Adrenal gland (tissue), 9 donors: ENCODE measurements at regions not wholly inside any gene's neighbourhood (a gene's known extent, or its start where the extent isn't known, plus 50 kb on each side); places are given as distances from the start of the nearest gene placed in this dataset.

ENCODE experiments used
- DNase-seq, 7 donors: peaks; one replicate each; pipeline ENCODE4 v3.0.0-alpha.2; 2019 to 2020
- H3K27ac ChIP-seq, 5 donors: fragments of 200-600 bp; sonication (generic) in 4 of 5; 1 replicate in 3 of 5; 2 replicates in 2 of 5; pipeline versions ENCODE4 v1.5.1 to v1.8.0; 2016 to 2020; ENCODE audit warnings: mild to moderate bottlenecking in 1 of 5
- H3K27me3 ChIP-seq: fragments of 200-600 bp; 2 replicates; pipeline ENCODE4 v1.8.0; 2021
- H3K36me3 ChIP-seq, 2 donors: fragments of 200-600 bp; replicated peaks in 1 of 2; 1 replicate in 1 of 2; 2 replicates in 1 of 2; pipeline versions ENCODE4 v1.5.1 to v1.8.0; 2018 to 2022
- H3K4me1 ChIP-seq, 2 donors: fragments of 200-600 bp; replicated peaks in 1 of 2; 1 replicate in 1 of 2; 2 replicates in 1 of 2; pipeline versions ENCODE4 v1.5.1 to v1.8.0; 2018 to 2021
- H3K4me3 ChIP-seq, 4 donors: fragments of 200-600 bp; sonication (generic) in 3 of 4; one replicate each; pipeline ENCODE4 v1.5.1; 2016 to 2018
- H3K9me3 ChIP-seq, 3 donors: fragments of 200-600 bp; sonication (generic) in 1 of 3; replicated peaks in 1 of 3; 1 replicate in 2 of 3; 2 replicates in 1 of 3; pipeline versions ENCODE4 v1.5.1 to v1.8.0; 2016 to 2021
- CTCF ChIP-seq, 6 experiments: fragments of 450-650 bp in 4 of 6; fragments of 200-600 bp in 2 of 6; sonication (generic) in 1 of 6; IDR thresholded peaks; 1 replicate in 5 of 6; 2 replicates in 1 of 6; pipeline versions ENCODE4 v1.5.1 to v1.8.0; 2016 to 2021; ENCODE audit warnings: antibody characterized with exemption in 6 of 6, mild to moderate bottlenecking in 2 of 6, moderate library complexity in 1 of 6
- POLR2A ChIP-seq, 2 donors: fragments of 450-650 bp; IDR thresholded peaks; one replicate each; pipeline ENCODE4 v1.6.1; 2017; ENCODE audit warnings: antibody characterized with exemption in 2 of 2, mild to moderate bottlenecking in 2 of 2, moderate library complexity in 1 of 2
- WGBS, 4 donors: extraction: QIAGEN DNeasy Blood & Tissue Kit in 2 of 4; methylation state at CpG; one replicate each; pipeline versions ENCODE4 v1.1.5 to v1.1.7; 2013 to 2017; 5-methylcytosine and 5-hydroxymethylcytosine counted together
- intact Hi-C, 2 donors: fragments of 100-400 bp; cut with DNase I; formaldehyde crosslinking; loops; one replicate each; pipeline versions ENCODE4 v1.14.1 to v1.15.0; 2022 to 2023
- donor health status: healthy with polysubstance abuse.
- donor health status: Bipolar disorder and iron deficiency.
- donor health status: DM: yes; HTN: yes; CAD: no.
- donor health status: DM: no; HTN: no; CAD: no.
- donor health status: DM: no; HTN: no; CAD: no.

DNA sequence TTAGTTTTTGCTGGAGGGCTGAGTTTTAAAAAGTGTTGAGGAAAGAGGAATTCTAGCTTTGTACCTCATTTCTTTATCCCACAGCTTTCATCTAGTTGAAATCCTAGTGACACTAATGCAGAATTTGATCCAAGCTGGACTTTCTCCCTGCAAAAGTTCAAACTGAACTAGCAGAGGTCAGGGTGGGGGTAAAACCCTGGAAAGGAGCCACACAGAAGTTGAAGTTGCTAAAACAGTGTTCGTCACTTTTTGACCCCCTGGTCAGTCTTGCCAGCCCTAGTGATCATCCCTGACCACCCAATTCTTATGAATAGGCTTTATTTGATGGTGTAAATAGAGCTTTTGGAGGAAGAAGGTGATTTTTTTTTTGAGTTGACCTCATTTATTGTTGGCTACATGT lies 390.4 kb downstream of the TMEM38B start:
- no peaks in the 10 kb centered on the region for H3K27me3 ChIP-seq
- no peaks in the 10 kb centered on the region for H3K4me1 ChIP-seq
- no peaks in the 10 kb centered on the region for H3K36me3 ChIP-seq
- intact Hi-C loops: no loop called here
- 44 to 60% (median 48%) methylated on average over 1 of the region's 1 CpG for WGBS, 4 donors
- no peak overlapping the region for H3K4me3 ChIP-seq
- H3K27ac ChIP-seq: no peak overlapping the region
- no peaks in the 10 kb centered on the region for H3K9me3 ChIP-seq
- no peak for TF ChIP-seq POLR2A (IDR thresholded peaks at IDR 0.05)
- TF ChIP-seq CTCF (IDR thresholded peaks at IDR 0.05): no peak
- no peak for DNase-seq

DNA sequence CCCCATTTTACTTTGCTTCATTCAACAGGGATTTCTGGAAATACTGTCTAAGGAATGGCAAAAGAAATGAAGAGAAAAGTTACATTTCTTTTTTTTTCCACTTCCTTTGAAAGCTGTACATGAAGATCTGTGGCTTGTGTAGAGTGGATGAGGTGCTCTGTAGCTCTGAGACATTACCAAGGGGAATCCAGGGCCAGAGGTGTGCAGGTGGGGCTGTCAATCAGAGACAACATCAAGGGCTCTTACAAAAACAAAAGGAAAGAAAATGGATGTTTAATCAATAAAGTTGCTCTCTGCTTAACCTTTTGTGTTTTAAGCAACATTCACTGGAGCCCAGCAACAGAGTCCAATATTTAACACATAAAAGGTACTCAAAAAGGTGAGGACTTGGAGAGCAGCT lies 391.1 kb downstream of the TMEM38B start:
- Histone ChIP-seq H3K27ac (no peak overlapping the region), H3K4me3 (no peak overlapping the region), H3K27me3 (no peaks in the 10 kb centered on the region), H3K4me1 (no peaks in the 10 kb centered on the region), H3K36me3 (no peaks in the 10 kb centered on the region), H3K9me3 (no peaks in the 10 kb centered on the region)
- DNase-seq: no peak
- no peak for TF ChIP-seq CTCF (IDR thresholded peaks at IDR 0.05)
- TF ChIP-seq POLR2A (IDR thresholded peaks at IDR 0.05): no peak
- intact Hi-C loops: no loop called here

GRCh38 chr9:106092083-106092482 lies 397.7 kb downstream of the TMEM38B start:
- TF ChIP-seq POLR2A (IDR thresholded peaks at IDR 0.05) (no peak), CTCF (IDR thresholded peaks at IDR 0.05) (no peak)
- intact Hi-C loops: no loop called here

DNA sequence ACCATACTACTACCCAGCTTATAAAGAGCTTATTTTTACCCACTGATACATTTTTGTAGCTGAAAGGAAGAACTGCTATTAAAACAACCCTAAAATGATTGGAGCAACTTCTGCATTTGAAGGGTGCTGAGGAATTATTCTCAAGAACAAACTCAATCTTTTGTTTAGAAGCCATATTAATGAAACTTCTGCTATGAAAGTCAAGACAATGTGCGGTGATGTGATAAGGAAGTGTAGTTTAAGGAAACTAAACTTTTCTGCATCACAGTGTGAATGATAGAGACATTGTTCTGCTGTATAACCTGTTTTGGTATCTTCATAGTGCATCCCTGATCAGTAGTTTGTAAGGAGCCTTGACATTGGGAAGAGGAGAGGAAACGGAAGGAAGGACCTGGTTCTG lies 408.5 kb downstream of the TMEM38B start:
- H3K9me3 ChIP-seq: no peaks in the 10 kb centered on the region
- no peak overlapping the region for H3K4me3 ChIP-seq
- no peak for DNase-seq
- H3K27me3 ChIP-seq: no peaks in the 10 kb centered on the region
- 80 to 93% (median 86%) methylated on average over 2 of the region's 2 CpGs for WGBS, 4 donors
- H3K36me3 ChIP-seq: no peaks in the 10 kb centered on the region
- no peak for TF ChIP-seq POLR2A (IDR thresholded peaks at IDR 0.05)
- TF ChIP-seq CTCF (IDR thresholded peaks at IDR 0.05): no peak
- H3K27ac ChIP-seq: no peak overlapping the region
- intact Hi-C loops: no loop called here
- H3K4me1 ChIP-seq: no peaks in the 10 kb centered on the region

More at GRCh38 chr9:106092083-106092482, 397.7 kb downstream of the TMEM38B start:
- 89 to 94% (median 92%) methylated on average over 4 of the region's 4 CpGs for WGBS, 4 donors
- Histone ChIP-seq H3K9me3 (no peaks in the 10 kb centered on the region), H3K36me3 (no peaks in the 10 kb centered on the region), H3K27me3 (no peaks in the 10 kb centered on the region), H3K4me1 (no peaks in the 10 kb centered on the region), H3K27ac (no peak overlapping the region), H3K4me3 (no peak overlapping the region)
- no peak for DNase-seq
